Transverse colon (tissue), 4 donors: ENCODE measurements at regions not wholly inside any gene's neighbourhood (a gene's known extent, or its start where the extent isn't known, plus 50 kb on each side); places are given as distances from the start of the nearest gene placed in this dataset.

Source experiments
- DNase-seq: peaks from one replicate; pipeline ENCODE4 v3.0.0-alpha.2; 2019
- H3K27ac ChIP-seq, 4 donors: fragments of 200-600 bp; sonication (generic); 2 replicates each; pipeline ENCODE4 v1.5.1; 2016 to 2018; ENCODE audit warnings: inconsistent platforms in 4 of 4
- H3K27me3 ChIP-seq: fragments of 200-600 bp; sonication (generic); 2 replicates; pipeline ENCODE4 v1.5.1; 2017; ENCODE audit warnings: inconsistent platforms
- H3K36me3 ChIP-seq, 4 donors: fragments of 200-600 bp; sonication (generic); 2 replicates each; pipeline ENCODE4 v1.5.1; 2017 to 2019; ENCODE audit warnings: inconsistent platforms in 4 of 4
- H3K4me1 ChIP-seq, 4 donors: fragments of 200-600 bp; sonication (generic); 2 replicates each; pipeline ENCODE4 v1.5.1; 2017 to 2020; ENCODE audit warnings: inconsistent platforms in 4 of 4
- H3K4me3 ChIP-seq, 4 donors: fragments of 200-600 bp; sonication (generic); 1 replicate in 1 of 4; 2 replicates in 3 of 4; pipeline versions ENCODE4 v1.5.1 to v1.6.1; 2017 to 2019; ENCODE audit warnings: inconsistent platforms in 4 of 4
- H3K9me3 ChIP-seq, 2 donors: fragments of 200-600 bp; sonication (generic); 2 replicates each; pipeline ENCODE4 v1.5.1; 2017 to 2019; ENCODE audit warnings: inconsistent platforms in 2 of 2
- EP300 ChIP-seq: sonication (generic); formaldehyde crosslinking; IDR thresholded peaks from one replicate; pipeline ENCODE4 v1.6.1; 2017; ENCODE audit warnings: antibody characterized with exemption, low read depth
- POLR2A ChIP-seq: fragments of 450-650 bp; IDR thresholded peaks from one replicate; pipeline ENCODE4 v1.6.1; 2016; ENCODE audit warnings: antibody characterized with exemption, mild to moderate bottlenecking, moderate library complexity
- POLR2AphosphoS5 ChIP-seq, 3 donors: sonication (generic); formaldehyde crosslinking; IDR thresholded peaks; one replicate each; pipeline ENCODE4 v1.6.1; 2016; ENCODE audit warnings: antibody characterized with exemption in 3 of 3
- WGBS, 2 donors: methylation state at CpG; one replicate each; pipeline ENCODE4 v1.1.5; 2018; ENCODE audit warnings: low coverage in 1 of 2; 5-methylcytosine and 5-hydroxymethylcytosine counted together
- in situ Hi-C, 4 donors: fragments of 200-750 bp; cut with MboI; loops; one replicate each; pipeline versions ENCODE4 v1.15.0 to v1.15.1; 2017; ENCODE audit warnings: low sequenced_read_pairs in 3 of 4, low pct_ligation_motif_present in 1 of 4, low pct_unique_long_range_greater_than_20kb in 1 of 4
- intact Hi-C: fragments of 100-400 bp; cut with DNase I; formaldehyde crosslinking; loops from one replicate; pipeline ENCODE4 v1.15.1; 2023; ENCODE audit warnings: low total_unique reads
- TF ChIP-seq, protein P1 (sequence below), 5 experiments: fragments of 200-600 bp in 3 of 5; fragments of 450-650 bp in 2 of 5; sonication (generic) in 3 of 5; IDR thresholded peaks; 1 replicate in 2 of 5; 2 replicates in 3 of 5; pipeline ENCODE4 v1.5.1; 2016 to 2017; ENCODE audit warnings: antibody characterized with exemption in 5 of 5, inconsistent platforms in 3 of 5, mild to moderate bottlenecking in 2 of 5, moderate library complexity in 1 of 5

DNA sequence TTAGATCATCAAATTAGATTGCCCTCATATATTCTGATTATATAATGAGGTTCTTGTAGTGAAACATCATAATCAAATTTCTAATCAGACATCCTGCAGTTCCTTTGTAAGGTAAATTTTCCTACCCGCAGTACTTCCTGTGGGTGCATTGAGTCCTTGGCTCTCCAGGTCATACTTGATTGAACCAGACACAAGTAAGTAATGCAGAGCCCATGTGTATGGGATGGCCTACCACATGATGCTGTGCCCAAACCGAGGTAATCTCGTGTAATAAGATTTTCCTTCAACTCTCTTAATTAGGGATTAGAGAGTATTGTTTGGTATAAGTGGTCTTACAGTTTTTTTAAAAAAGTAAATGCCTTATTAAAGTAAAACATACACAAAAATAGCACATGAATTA, 1841.8 kb downstream of the PCDH7 start:
- no peak overlapping the region for H3K4me3 ChIP-seq
- no peak for DNase-seq
- in situ Hi-C loops (no loop called here), intact Hi-C loops (no loop called here)
- no peaks in the 10 kb centered on the region for H3K4me1 ChIP-seq
- no peaks in the 10 kb centered on the region for H3K9me3 ChIP-seq
- WGBS, 2 donors: 81 to 93% methylated on average over 3 of the region's 3 CpGs
- no peaks in the 10 kb centered on the region for H3K36me3 ChIP-seq
- TF ChIP-seq EP300 (no peak), POLR2A (no peak)
- no peak overlapping the region for H3K27ac ChIP-seq
- no peaks in the 10 kb centered on the region for H3K27me3 ChIP-seq

DNA sequence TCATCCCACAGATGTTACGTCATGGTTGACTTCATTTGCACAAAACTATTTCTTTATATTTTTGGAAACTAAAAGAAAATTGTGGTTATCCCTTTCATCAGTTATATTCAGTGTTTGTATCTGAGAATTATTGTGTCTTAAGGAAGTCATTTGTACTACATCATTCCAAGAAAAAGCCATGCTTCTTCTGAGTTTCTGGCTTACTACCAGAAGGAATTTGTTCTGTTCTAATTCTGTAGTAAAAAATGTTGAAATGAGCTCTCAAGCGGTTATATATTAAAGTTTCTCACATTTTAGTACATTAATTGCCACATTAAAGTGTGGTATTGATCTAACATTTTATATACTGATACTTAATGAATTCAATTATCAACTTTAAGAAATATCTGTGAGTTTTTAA, 1844.5 kb downstream of the PCDH7 start:
- Histone ChIP-seq H3K9me3 (no peaks in the 10 kb centered on the region), H3K27ac (no peak overlapping the region), H3K4me3 (no peak overlapping the region), H3K27me3 (no peaks in the 10 kb centered on the region), H3K36me3 (no peaks in the 10 kb centered on the region), H3K4me1 (no peaks in the 10 kb centered on the region)
- no peak for DNase-seq
- intact Hi-C loops (no loop called here), in situ Hi-C loops (no loop called here)
- WGBS, 2 donors: 71 to 83% methylated on average over 2 of the region's 2 CpGs
- no peak for TF ChIP-seq POLR2A
- TF ChIP-seq EP300: no peak

DNA sequence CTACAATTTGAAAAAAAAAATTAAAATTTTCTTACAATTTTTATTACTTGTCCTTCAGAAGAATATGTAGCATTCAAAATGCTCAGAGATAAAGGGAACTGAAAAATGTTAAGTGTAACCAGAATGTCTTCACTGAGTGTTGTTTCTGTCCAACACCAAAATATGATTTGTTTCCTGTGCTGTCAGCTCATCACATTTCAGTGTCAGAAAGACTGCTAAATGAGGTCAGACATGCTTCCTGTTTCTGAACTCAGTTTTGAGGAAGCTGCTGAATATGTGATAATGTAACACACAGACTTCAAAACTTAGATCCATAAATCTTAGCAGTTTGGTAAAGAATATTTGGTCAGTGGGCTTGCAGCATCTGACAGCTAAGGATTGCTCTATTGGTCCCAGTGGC, 1849.7 kb downstream of the PCDH7 start:
- Histone ChIP-seq H3K27me3 (no peaks in the 10 kb centered on the region), H3K4me3 (no peak overlapping the region), H3K27ac (no peak overlapping the region), H3K4me1 (no peaks in the 10 kb centered on the region), H3K9me3 (no peaks in the 10 kb centered on the region), H3K36me3 (no peaks in the 10 kb centered on the region)
- intact Hi-C loops: no loop called here
- TF ChIP-seq POLR2A (no peak), POLR2AphosphoS5 (IDR thresholded peaks at IDR 0.05) (no peak), EP300 (no peak)
- TF ChIP-seq, protein P1, sequence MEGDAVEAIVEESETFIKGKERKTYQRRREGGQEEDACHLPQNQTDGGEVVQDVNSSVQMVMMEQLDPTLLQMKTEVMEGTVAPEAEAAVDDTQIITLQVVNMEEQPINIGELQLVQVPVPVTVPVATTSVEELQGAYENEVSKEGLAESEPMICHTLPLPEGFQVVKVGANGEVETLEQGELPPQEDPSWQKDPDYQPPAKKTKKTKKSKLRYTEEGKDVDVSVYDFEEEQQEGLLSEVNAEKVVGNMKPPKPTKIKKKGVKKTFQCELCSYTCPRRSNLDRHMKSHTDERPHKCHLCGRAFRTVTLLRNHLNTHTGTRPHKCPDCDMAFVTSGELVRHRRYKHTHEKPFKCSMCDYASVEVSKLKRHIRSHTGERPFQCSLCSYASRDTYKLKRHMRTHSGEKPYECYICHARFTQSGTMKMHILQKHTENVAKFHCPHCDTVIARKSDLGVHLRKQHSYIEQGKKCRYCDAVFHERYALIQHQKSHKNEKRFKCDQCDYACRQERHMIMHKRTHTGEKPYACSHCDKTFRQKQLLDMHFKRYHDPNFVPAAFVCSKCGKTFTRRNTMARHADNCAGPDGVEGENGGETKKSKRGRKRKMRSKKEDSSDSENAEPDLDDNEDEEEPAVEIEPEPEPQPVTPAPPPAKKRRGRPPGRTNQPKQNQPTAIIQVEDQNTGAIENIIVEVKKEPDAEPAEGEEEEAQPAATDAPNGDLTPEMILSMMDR (IDR thresholded peaks at IDR 0.05): no peak
- in situ Hi-C loops: no loop called here
- no peak for DNase-seq

DNA sequence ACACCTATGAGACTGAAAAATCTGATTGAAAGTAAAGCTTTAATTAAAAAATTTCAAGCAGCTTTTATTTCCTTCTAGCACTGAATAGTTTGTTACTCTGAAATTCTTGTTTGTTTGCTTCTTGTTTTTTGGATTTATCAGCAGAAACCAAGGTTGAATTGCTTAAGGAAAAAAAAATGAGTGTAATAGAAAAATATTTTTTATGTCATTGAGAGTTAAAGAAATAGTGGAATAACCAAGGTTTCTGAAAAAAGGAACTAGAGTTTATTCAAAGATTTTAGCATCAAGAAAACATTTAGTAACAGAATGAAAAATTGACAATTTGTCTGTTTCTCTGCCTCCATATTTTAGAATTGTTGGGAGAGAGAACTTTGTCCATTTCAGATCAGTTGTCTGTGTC, 1852.2 kb downstream of the PCDH7 start:
- no peak for DNase-seq
- H3K9me3 ChIP-seq: no peaks in the 10 kb centered on the region
- no peak for TF ChIP-seq POLR2A
- no peak for TF ChIP-seq POLR2AphosphoS5 (IDR thresholded peaks at IDR 0.05)
- TF ChIP-seq, protein P1 (IDR thresholded peaks at IDR 0.05): no peak
- no peak for TF ChIP-seq EP300
- H3K4me3 ChIP-seq: no peak overlapping the region
- H3K36me3 ChIP-seq: no peaks in the 10 kb centered on the region
- H3K4me1 ChIP-seq: no peaks in the 10 kb centered on the region
- no peaks in the 10 kb centered on the region for H3K27me3 ChIP-seq
- intact Hi-C loops (no loop called here), in situ Hi-C loops (no loop called here)
- H3K27ac ChIP-seq: no peak overlapping the region

DNA sequence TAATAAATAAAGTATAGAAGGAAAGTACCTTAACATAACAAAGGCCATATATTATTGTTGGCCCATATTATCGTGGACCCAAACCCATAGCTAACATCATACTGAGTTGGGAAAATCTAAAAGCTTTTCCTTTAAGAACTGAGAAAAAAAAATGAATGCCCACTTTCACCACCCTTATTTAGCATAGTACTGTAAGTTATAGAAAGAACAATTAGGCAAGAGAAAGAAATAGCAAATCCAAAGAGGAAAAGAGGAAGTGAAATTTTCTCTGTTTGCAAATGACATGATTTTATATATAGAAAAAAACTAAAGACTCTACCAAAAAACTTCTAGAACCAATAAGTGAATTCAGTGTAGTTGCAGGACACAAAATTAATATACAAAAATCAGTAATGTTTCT, 1854.6 kb downstream of the PCDH7 start:
- H3K4me3 ChIP-seq: no peak overlapping the region
- no peak for TF ChIP-seq POLR2A
- TF ChIP-seq, protein P1 (IDR thresholded peaks at IDR 0.05): no peak
- no peak for TF ChIP-seq POLR2AphosphoS5 (IDR thresholded peaks at IDR 0.05)
- TF ChIP-seq EP300: no peak
- no peak for DNase-seq
- no peaks in the 10 kb centered on the region for H3K9me3 ChIP-seq
- H3K4me1 ChIP-seq: no peaks in the 10 kb centered on the region
- 64 to 80% methylated on average over 1 of the region's 1 CpG for WGBS, 2 donors
- H3K27ac ChIP-seq: no peak overlapping the region
- H3K36me3 ChIP-seq: no peaks in the 10 kb centered on the region
- in situ Hi-C loops (no loop called here), intact Hi-C loops (no loop called here)
- H3K27me3 ChIP-seq: no peaks in the 10 kb centered on the region
